IPS-15b (cell line): ENCODE measurements at regions not wholly inside any gene's neighbourhood (a gene's known extent, or its start where the extent isn't known, plus 50 kb on each side); places are given as distances from the start of the nearest gene placed in this dataset.

Experiments used
- H3K27me3 ChIP-seq: one replicate; pipeline ENCODE4 v1.6.1; 2013; ENCODE audit warnings: low read length; ENCODE audit not compliant: control insufficient read depth, insufficient read depth
- H3K36me3 ChIP-seq: one replicate; pipeline ENCODE4 v1.6.1; 2013; ENCODE audit warnings: low read length; ENCODE audit not compliant: control insufficient read depth, insufficient read depth
- H3K4me1 ChIP-seq: one replicate; pipeline ENCODE4 v1.6.1; 2013; ENCODE audit warnings: mild to moderate bottlenecking, low read length; ENCODE audit not compliant: control insufficient read depth, insufficient read depth
- H3K4me3 ChIP-seq: one replicate; pipeline ENCODE4 v1.5.1; 2013; ENCODE audit warnings: low read depth, low read length
- H3K9ac ChIP-seq: one replicate; pipeline ENCODE4 v1.6.1; 2013; ENCODE audit warnings: low read depth, mild to moderate bottlenecking, low read length
- H3K9me3 ChIP-seq: one replicate; pipeline ENCODE4 v1.6.1; 2013; ENCODE audit warnings: mild to moderate bottlenecking, low read length; ENCODE audit not compliant: control insufficient read depth, insufficient read depth

GRCh38 chr7:68009716-68010115, 1013.1 kb downstream of the TYW1 start:
- Histone ChIP-seq H3K9ac (no peak overlapping the region), H3K9me3 (no peaks in the 10 kb centered on the region), H3K4me1 (peaks cover 2% of the 10 kb centered on the region), H3K4me3 (no peak overlapping the region), H3K36me3 (no peaks in the 10 kb centered on the region), H3K27me3 (no peaks in the 10 kb centered on the region)

GRCh38 chr7:68014031-68014736, 1017.6 kb downstream of the TYW1 start:
- Histone ChIP-seq H3K9ac (no peak overlapping the region), H3K36me3 (no peaks in the 10 kb centered on the region), H3K4me1 (peaks cover 8% of the 10 kb centered on the region), H3K9me3 (no peaks in the 10 kb centered on the region), H3K27me3 (peaks cover 9% of the 10 kb centered on the region), H3K4me3 (no peak overlapping the region)

GRCh38 chr7:68015122-68015977, 1018.7 kb downstream of the TYW1 start:
- Histone ChIP-seq H3K36me3 (no peaks in the 10 kb centered on the region), H3K4me3 (no peak overlapping the region), H3K9ac (no peak overlapping the region)

GRCh38 chr7:68015978-68016532, 1019.4 kb downstream of the TYW1 start:
- Histone ChIP-seq H3K4me3 (no peak overlapping the region), H3K4me1 (peaks cover 8% of the 10 kb centered on the region), H3K36me3 (no peaks in the 10 kb centered on the region), H3K27me3 (peaks cover 9% of the 10 kb centered on the region), H3K9ac (no peak overlapping the region), H3K9me3 (no peaks in the 10 kb centered on the region)

More at GRCh38 chr7:68015122-68015977, 1018.7 kb downstream of the TYW1 start:
- Histone ChIP-seq H3K9me3 (no peaks in the 10 kb centered on the region), H3K4me1 (peaks cover 8% of the 10 kb centered on the region), H3K27me3 (peaks cover 9% of the 10 kb centered on the region)

GRCh38 chr7:68020102-68020501, 1023.5 kb downstream of the TYW1 start:
- no peaks in the 10 kb centered on the region for H3K36me3 ChIP-seq
- H3K9me3 ChIP-seq = no peaks in the 10 kb centered on the region
- H3K4me3 ChIP-seq = no peak overlapping the region
- no peak overlapping the region for H3K9ac ChIP-seq
- peaks cover 9% of the 10 kb centered on the region for H3K27me3 ChIP-seq
- H3K4me1 ChIP-seq = peaks cover 6% of the 10 kb centered on the region

GRCh38 chr7:68025369-68025768, 1028.7 kb downstream of the TYW1 start:
- H3K4me3 ChIP-seq = no peak overlapping the region
- H3K4me1 ChIP-seq = no peaks in the 10 kb centered on the region
- H3K36me3 ChIP-seq = no peaks in the 10 kb centered on the region
- no peak overlapping the region for H3K9ac ChIP-seq
- H3K27me3 ChIP-seq = no peaks in the 10 kb centered on the region
- no peaks in the 10 kb centered on the region for H3K9me3 ChIP-seq

GRCh38 chr7:68030530-68030929, 1033.9 kb downstream of the TYW1 start:
- H3K9me3 ChIP-seq = no peaks in the 10 kb centered on the region
- no peaks in the 10 kb centered on the region for H3K4me1 ChIP-seq
- no peak overlapping the region for H3K4me3 ChIP-seq
- no peak overlapping the region for H3K9ac ChIP-seq
- H3K36me3 ChIP-seq = no peaks in the 10 kb centered on the region
- no peaks in the 10 kb centered on the region for H3K27me3 ChIP-seq

- H3K4me3 ChIP-seq = no peak overlapping the region
- no peaks in the 10 kb centered on the region for H3K27me3 ChIP-seq
- no peak overlapping the region for H3K9ac ChIP-seq
- H3K4me1 ChIP-seq = no peaks in the 10 kb centered on the region
- H3K9me3 ChIP-seq = no peaks in the 10 kb centered on the region
- no peaks in the 10 kb centered on the region for H3K36me3 ChIP-seq
These were observed 1034.7 kb downstream of the TYW1 start for GRCh38 chr7:68031180-68031943.

- H3K4me3 ChIP-seq = no peak overlapping the region
- H3K36me3 ChIP-seq = no peaks in the 10 kb centered on the region
- no peaks in the 10 kb centered on the region for H3K27me3 ChIP-seq
- H3K9ac ChIP-seq = no peak overlapping the region
- no peaks in the 10 kb centered on the region for H3K9me3 ChIP-seq
- H3K4me1 ChIP-seq = no peaks in the 10 kb centered on the region
These were observed 1042.1 kb downstream of the TYW1 start for GRCh38 chr7:68038621-68039314.

- Histone ChIP-seq H3K4me3 (no peak overlapping the region), H3K27me3 (no peaks in the 10 kb centered on the region), H3K9me3 (no peaks in the 10 kb centered on the region), H3K4me1 (no peaks in the 10 kb centered on the region), H3K36me3 (no peaks in the 10 kb centered on the region), H3K9ac (no peak overlapping the region)
These were observed 1044.9 kb downstream of the TYW1 start for GRCh38 chr7:68041554-68041953.

- Histone ChIP-seq H3K4me3 (no peak overlapping the region), H3K27me3 (no peaks in the 10 kb centered on the region), H3K36me3 (no peaks in the 10 kb centered on the region), H3K9me3 (no peaks in the 10 kb centered on the region), H3K9ac (no peak overlapping the region), H3K4me1 (no peaks in the 10 kb centered on the region)
These were observed 1046.9 kb downstream of the TYW1 start for GRCh38 chr7:68043546-68043945.
